H9 (cell line): ENCODE measurements at regions not wholly inside any gene's neighbourhood (a gene's known extent, or its start where the extent isn't known, plus 50 kb on each side); places are given as distances from the start of the nearest gene placed in this dataset.

Experiments used
- DNase-seq: peaks from one replicate; pipeline ENCODE4 v3.0.0-alpha.2; 2017
- H2AFZ ChIP-seq: one replicate; pipeline ENCODE4 v1.6.1; 2013; ENCODE audit warnings: mild to moderate bottlenecking, low read length, control low read depth, moderate library complexity
- H2AK5ac ChIP-seq: 2 replicates; pipeline ENCODE4 v1.6.1; 2013; ENCODE audit warnings: low read length, control low read depth, mixed read lengths; ENCODE audit not compliant: insufficient read length
- H2BK120ac ChIP-seq: one replicate; pipeline ENCODE4 v1.6.1; 2013; ENCODE audit warnings: low read depth, mild to moderate bottlenecking, low read length, control low read depth, inconsistent platforms; ENCODE audit not compliant: poor library complexity, severe bottlenecking
- H2BK12ac ChIP-seq: 2 replicates; pipeline ENCODE4 v1.6.1; 2013; ENCODE audit warnings: low read length, control low read depth, mixed read lengths, low read depth; ENCODE audit not compliant: insufficient read length
- H2BK15ac ChIP-seq: 2 replicates; pipeline ENCODE4 v1.6.1; 2013; ENCODE audit warnings: low read depth, low read length, control low read depth
- H2BK20ac ChIP-seq: one replicate; pipeline ENCODE4 v1.6.1; 2013; ENCODE audit warnings: low read depth, mild to moderate bottlenecking, low read length, control low read depth, inconsistent platforms; ENCODE audit not compliant: poor library complexity, severe bottlenecking
- H2BK5ac ChIP-seq: 2 replicates; pipeline ENCODE4 v1.6.1; 2013; ENCODE audit warnings: low read length, control low read depth, mixed read lengths; ENCODE audit not compliant: insufficient read length
- H3K14ac ChIP-seq: 2 replicates; pipeline ENCODE4 v1.6.1; 2013; ENCODE audit warnings: low read length, control low read depth; ENCODE audit not compliant: insufficient read depth
- H3K18ac ChIP-seq: 2 replicates; pipeline ENCODE4 v1.6.1; 2013; ENCODE audit warnings: low read depth, mild to moderate bottlenecking, mixed read lengths, low read length, control low read depth; ENCODE audit not compliant: insufficient read length
- H3K23ac ChIP-seq: 2 replicates; pipeline ENCODE4 v1.6.1; 2013; ENCODE audit warnings: low read length, control low read depth, mixed read lengths, low read depth; ENCODE audit not compliant: insufficient read length
- H3K23me2 ChIP-seq: 2 replicates; pipeline ENCODE4 v1.6.1; 2013; ENCODE audit warnings: low read depth, mild to moderate bottlenecking, mixed read lengths, low read length, control low read depth; ENCODE audit not compliant: insufficient read length, poor library complexity, severe bottlenecking
- H3K27ac ChIP-seq: 2 replicates; pipeline ENCODE4 v1.5.1; 2013; ENCODE audit warnings: low read length, control low read depth, mixed read lengths, low read depth; ENCODE audit not compliant: insufficient read length
- H3K27me3 ChIP-seq: 2 replicates; pipeline ENCODE4 v1.6.1; 2013; ENCODE audit warnings: low read length, control low read depth, inconsistent platforms; ENCODE audit not compliant: insufficient read depth
- H3K4ac ChIP-seq: 2 replicates; pipeline ENCODE4 v1.6.1; 2013; ENCODE audit warnings: low read depth, mild to moderate bottlenecking, control low read depth, inconsistent platforms, low read length, moderate library complexity
- H3K4me1 ChIP-seq: 2 replicates; pipeline ENCODE4 v1.6.1; 2013; ENCODE audit warnings: low read length, control low read depth, inconsistent platforms; ENCODE audit not compliant: insufficient read depth
- H3K4me2 ChIP-seq: 2 replicates; pipeline ENCODE4 v1.6.1; 2013; ENCODE audit warnings: low read length, control low read depth, mixed read lengths; ENCODE audit not compliant: insufficient read length, insufficient read depth
- H3K56ac ChIP-seq: 2 replicates; pipeline ENCODE4 v1.6.1; 2013; ENCODE audit warnings: low read depth, mild to moderate bottlenecking, mixed read lengths, low read length, control low read depth; ENCODE audit not compliant: insufficient read length
- H3K79me1 ChIP-seq: 2 replicates; pipeline ENCODE4 v1.6.1; 2013; ENCODE audit warnings: low read depth, mild to moderate bottlenecking, moderate library complexity, low read length, control low read depth, inconsistent platforms; ENCODE audit not compliant: insufficient read depth, poor library complexity, severe bottlenecking
- H3K79me2 ChIP-seq: 2 replicates; pipeline ENCODE4 v1.6.1; 2013; ENCODE audit warnings: low read length, control low read depth, inconsistent platforms; ENCODE audit not compliant: insufficient read depth
- H3K9ac ChIP-seq: 2 replicates; pipeline ENCODE4 v1.6.1; 2013; ENCODE audit warnings: low read length, control low read depth, mixed read lengths; ENCODE audit not compliant: insufficient read length; ENCODE audit errors: extremely low read depth
- H3K9me3 ChIP-seq: one replicate; pipeline ENCODE4 v1.6.1; 2013; ENCODE audit warnings: low read depth, low read length, inconsistent platforms; ENCODE audit not compliant: control insufficient read depth
- H3T11ph ChIP-seq: one replicate; pipeline ENCODE4 v1.6.1; 2013; ENCODE audit warnings: mild to moderate bottlenecking, low read length, control low read depth, inconsistent platforms
- H4K20me1 ChIP-seq: one replicate; pipeline ENCODE4 v1.6.1; 2013; ENCODE audit not compliant: control insufficient read depth, insufficient read length, insufficient read depth
- H4K5ac ChIP-seq: 2 replicates; pipeline ENCODE4 v1.6.1; 2013; ENCODE audit warnings: low read depth, mild to moderate bottlenecking, mixed read lengths, low read length, control low read depth; ENCODE audit not compliant: insufficient read length
- H4K8ac ChIP-seq: replicated peaks from 2 replicates; pipeline ENCODE4 v1.6.1; 2013; ENCODE audit warnings: low read length, control low read depth, mixed read lengths, low read depth; ENCODE audit not compliant: insufficient read length
- H4K91ac ChIP-seq: 2 replicates; pipeline ENCODE4 v1.6.1; 2013; ENCODE audit warnings: low read depth, mild to moderate bottlenecking, moderate library complexity, mixed read lengths, low read length, control low read depth; ENCODE audit not compliant: insufficient read length
- H3K27ac Mint-ChIP-seq, 3 experiments: 2 replicates in 2 of 3; 3 replicates in 1 of 3; pipeline ENCODE4 v1.8.0; 2020 to 2021; ENCODE audit warnings: mixed read lengths in 3 of 3, mild to moderate bottlenecking in 1 of 3, moderate library complexity in 1 of 3
- H3K27me3 Mint-ChIP-seq: 2 replicates; pipeline ENCODE4 v1.8.0; 2021; ENCODE audit warnings: low read depth, mild to moderate bottlenecking, moderate library complexity, mixed read lengths
- H3K36me3 Mint-ChIP-seq, 3 experiments: 2 replicates in 2 of 3; 3 replicates in 1 of 3; pipeline ENCODE4 v1.8.0; 2020 to 2021; ENCODE audit warnings: low read depth in 3 of 3, mixed read lengths in 3 of 3; ENCODE audit not compliant: insufficient read depth in 1 of 3
- H3K4me1 Mint-ChIP-seq, 2 experiments: 2 replicates each; pipeline ENCODE4 v1.8.0; 2020; ENCODE audit warnings: mixed read lengths in 2 of 2
- H3K4me3 Mint-ChIP-seq, 2 experiments: 2 replicates in 1 of 2; 3 replicates in 1 of 2; pipeline ENCODE4 v1.8.0; 2020 to 2021; ENCODE audit warnings: mild to moderate bottlenecking in 2 of 2, mixed read lengths in 2 of 2, moderate library complexity in 1 of 2
- H3K9me3 Mint-ChIP-seq, 2 experiments: 2 replicates in 1 of 2; 3 replicates in 1 of 2; pipeline ENCODE4 v1.8.0; 2020; ENCODE audit warnings: mild to moderate bottlenecking in 2 of 2, mixed read lengths in 2 of 2, moderate library complexity in 1 of 2
- WGBS: extraction: QIAGEN DNeasy Blood & Tissue Kit; methylation state at CpG from one replicate; pipeline ENCODE4 v1.1.7; 2013; ENCODE audit warnings: missing lambda C conversion rate, low lambda C conversion rate, mixed read lengths; ENCODE audit not compliant: insufficient read length; ENCODE audit errors: extremely low coverage; 5-methylcytosine and 5-hydroxymethylcytosine counted together
- TF ChIP-seq, protein P1 (sequence below): fragments of 200-600 bp; sonication (generic); conservative IDR thresholded peaks from 3 replicates; pipeline ENCODE4 v1.8.0; 2021; ENCODE audit warnings: antibody characterized with exemption, mild to moderate bottlenecking

DNA sequence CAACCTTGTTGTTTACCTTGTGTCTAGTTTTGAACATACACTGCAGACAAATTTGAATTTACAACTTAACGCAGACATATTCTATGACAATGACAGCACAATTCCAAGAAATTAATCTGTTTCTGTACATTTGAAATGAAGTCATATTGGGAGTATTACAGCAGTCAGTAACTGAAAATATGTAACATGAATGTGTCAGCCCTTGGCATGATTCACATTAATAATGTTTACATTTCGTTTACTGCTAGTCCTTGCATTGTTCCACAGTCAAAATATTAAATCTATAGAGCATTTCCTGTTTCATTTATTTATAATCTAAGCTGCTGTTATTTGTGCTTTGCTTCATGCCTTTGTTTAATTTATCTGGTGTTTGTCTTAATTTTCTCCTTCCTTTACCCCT lies 80.4 kb downstream of the NOC3L start:
- DNase-seq = no peak
- no peak overlapping the region for H3K4me2 ChIP-seq
- Mint-ChIP-seq H3K36me3 (no peaks in the 10 kb centered on the region), H3K27ac (peak overlapping the region in 1 of 3 experiments; percentile 19; a peak in 1 of 7 replicates), H3K27me3 (no peaks in the 10 kb centered on the region; the same call in 1 of the 2 replicates), H3K9me3 (no peaks in the 10 kb centered on the region), H3K4me3 (no peak overlapping the region), H3K4me1 (peaks cover 6% of the 10 kb centered on the region in 2 experiments; a peak in 3 of 4 replicates)
- H3K9ac ChIP-seq = no peak overlapping the region
- H4K20me1 ChIP-seq = no peaks in the 10 kb centered on the region
- H4K5ac ChIP-seq = no peak overlapping the region
- TF ChIP-seq, protein P1, sequence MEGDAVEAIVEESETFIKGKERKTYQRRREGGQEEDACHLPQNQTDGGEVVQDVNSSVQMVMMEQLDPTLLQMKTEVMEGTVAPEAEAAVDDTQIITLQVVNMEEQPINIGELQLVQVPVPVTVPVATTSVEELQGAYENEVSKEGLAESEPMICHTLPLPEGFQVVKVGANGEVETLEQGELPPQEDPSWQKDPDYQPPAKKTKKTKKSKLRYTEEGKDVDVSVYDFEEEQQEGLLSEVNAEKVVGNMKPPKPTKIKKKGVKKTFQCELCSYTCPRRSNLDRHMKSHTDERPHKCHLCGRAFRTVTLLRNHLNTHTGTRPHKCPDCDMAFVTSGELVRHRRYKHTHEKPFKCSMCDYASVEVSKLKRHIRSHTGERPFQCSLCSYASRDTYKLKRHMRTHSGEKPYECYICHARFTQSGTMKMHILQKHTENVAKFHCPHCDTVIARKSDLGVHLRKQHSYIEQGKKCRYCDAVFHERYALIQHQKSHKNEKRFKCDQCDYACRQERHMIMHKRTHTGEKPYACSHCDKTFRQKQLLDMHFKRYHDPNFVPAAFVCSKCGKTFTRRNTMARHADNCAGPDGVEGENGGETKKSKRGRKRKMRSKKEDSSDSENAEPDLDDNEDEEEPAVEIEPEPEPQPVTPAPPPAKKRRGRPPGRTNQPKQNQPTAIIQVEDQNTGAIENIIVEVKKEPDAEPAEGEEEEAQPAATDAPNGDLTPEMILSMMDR = no peak
- no peak overlapping the region for H3T11ph ChIP-seq
- H3K14ac ChIP-seq = no peak overlapping the region
- no peaks in the 10 kb centered on the region for H3K9me3 ChIP-seq
- H2BK120ac ChIP-seq = no peak overlapping the region
- H4K91ac ChIP-seq = no peak overlapping the region
- H3K4me1 ChIP-seq = no peaks in the 10 kb centered on the region
- H2BK12ac ChIP-seq = no peak overlapping the region
- H2BK5ac ChIP-seq = no peak overlapping the region
- no peak overlapping the region for H4K8ac ChIP-seq
- no peaks in the 10 kb centered on the region for H3K79me2 ChIP-seq
- H3K23ac ChIP-seq = no peak overlapping the region
- no peak overlapping the region for H3K56ac ChIP-seq
- no peak overlapping the region for H2AFZ ChIP-seq
- H3K18ac ChIP-seq = no peak overlapping the region
- H3K27ac ChIP-seq = no peak overlapping the region
- H2AK5ac ChIP-seq = no peak overlapping the region
- H2BK20ac ChIP-seq = no peak overlapping the region
- no peaks in the 10 kb centered on the region for H3K27me3 ChIP-seq
- no peaks in the 10 kb centered on the region for H3K23me2 ChIP-seq
- no peaks in the 10 kb centered on the region for H3K79me1 ChIP-seq
- no CpG with 5 or more reads among the region's 2 CpGs for WGBS
- no peak overlapping the region for H2BK15ac ChIP-seq
- no peak overlapping the region for H3K4ac ChIP-seq
